PFSK-1 (cell line): ENCODE measurements at regions not wholly inside any gene's neighbourhood (a gene's known extent, or its start where the extent isn't known, plus 50 kb on each side); places are given as distances from the start of the nearest gene placed in this dataset.

Source experiments
- POLR2AphosphoS5 ChIP-seq: IDR thresholded peaks from 2 replicates; pipeline ENCODE4 v1.6.1; 2012; ENCODE audit warnings: low read depth, mild to moderate bottlenecking, control low read depth, low read length, moderate library complexity
- TF ChIP-seq, protein P1 (sequence below), 2 experiments: IDR thresholded peaks; 2 replicates each; pipeline versions ENCODE4 v1.6.1 to v1.8.0; 2011 to 2012; ENCODE audit warnings: low read depth in 2 of 2, low read length in 2 of 2, control low read depth in 1 of 2, inconsistent platforms in 1 of 2, mild to moderate bottlenecking in 1 of 2, moderate library complexity in 1 of 2; ENCODE audit not compliant: insufficient read depth in 1 of 2

- TF ChIP-seq, protein P1, sequence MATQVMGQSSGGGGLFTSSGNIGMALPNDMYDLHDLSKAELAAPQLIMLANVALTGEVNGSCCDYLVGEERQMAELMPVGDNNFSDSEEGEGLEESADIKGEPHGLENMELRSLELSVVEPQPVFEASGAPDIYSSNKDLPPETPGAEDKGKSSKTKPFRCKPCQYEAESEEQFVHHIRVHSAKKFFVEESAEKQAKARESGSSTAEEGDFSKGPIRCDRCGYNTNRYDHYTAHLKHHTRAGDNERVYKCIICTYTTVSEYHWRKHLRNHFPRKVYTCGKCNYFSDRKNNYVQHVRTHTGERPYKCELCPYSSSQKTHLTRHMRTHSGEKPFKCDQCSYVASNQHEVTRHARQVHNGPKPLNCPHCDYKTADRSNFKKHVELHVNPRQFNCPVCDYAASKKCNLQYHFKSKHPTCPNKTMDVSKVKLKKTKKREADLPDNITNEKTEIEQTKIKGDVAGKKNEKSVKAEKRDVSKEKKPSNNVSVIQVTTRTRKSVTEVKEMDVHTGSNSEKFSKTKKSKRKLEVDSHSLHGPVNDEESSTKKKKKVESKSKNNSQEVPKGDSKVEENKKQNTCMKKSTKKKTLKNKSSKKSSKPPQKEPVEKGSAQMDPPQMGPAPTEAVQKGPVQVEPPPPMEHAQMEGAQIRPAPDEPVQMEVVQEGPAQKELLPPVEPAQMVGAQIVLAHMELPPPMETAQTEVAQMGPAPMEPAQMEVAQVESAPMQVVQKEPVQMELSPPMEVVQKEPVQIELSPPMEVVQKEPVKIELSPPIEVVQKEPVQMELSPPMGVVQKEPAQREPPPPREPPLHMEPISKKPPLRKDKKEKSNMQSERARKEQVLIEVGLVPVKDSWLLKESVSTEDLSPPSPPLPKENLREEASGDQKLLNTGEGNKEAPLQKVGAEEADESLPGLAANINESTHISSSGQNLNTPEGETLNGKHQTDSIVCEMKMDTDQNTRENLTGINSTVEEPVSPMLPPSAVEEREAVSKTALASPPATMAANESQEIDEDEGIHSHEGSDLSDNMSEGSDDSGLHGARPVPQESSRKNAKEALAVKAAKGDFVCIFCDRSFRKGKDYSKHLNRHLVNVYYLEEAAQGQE (IDR thresholded peaks at IDR 0.05; ENCODE audit: insufficient read depth in 1 of 2, low read depth in 2 of 2, low read length in 2 of 2), result no peak
- TF ChIP-seq POLR2AphosphoS5, result no peak
Observed at GRCh38 chr6:98215531-98215930, 618.8 kb upstream of the POU3F2 start.
